ENCODE measurements at regions not wholly inside any gene's neighbourhood (a gene's known extent, or its start where the extent isn't known, plus 50 kb on each side); places are given as distances from the start of the nearest gene placed in this dataset.

DNA sequence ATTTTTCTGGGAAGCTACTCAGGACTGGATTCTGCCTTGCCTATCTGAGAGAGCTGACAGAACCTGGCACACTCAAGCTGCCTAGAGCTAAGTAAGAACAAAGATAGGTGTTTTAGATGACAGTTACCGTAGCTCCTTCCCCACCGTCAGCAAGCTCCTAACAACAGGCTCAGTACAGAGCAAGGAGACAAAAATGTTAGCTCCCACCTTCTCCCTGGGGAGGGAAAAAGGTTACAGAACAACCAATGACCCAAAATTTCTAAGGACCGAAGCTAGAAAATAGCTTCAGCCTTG, 1058.2 kb upstream of the PCDH20 start:
- TF ChIP-seq, protein P1, sequence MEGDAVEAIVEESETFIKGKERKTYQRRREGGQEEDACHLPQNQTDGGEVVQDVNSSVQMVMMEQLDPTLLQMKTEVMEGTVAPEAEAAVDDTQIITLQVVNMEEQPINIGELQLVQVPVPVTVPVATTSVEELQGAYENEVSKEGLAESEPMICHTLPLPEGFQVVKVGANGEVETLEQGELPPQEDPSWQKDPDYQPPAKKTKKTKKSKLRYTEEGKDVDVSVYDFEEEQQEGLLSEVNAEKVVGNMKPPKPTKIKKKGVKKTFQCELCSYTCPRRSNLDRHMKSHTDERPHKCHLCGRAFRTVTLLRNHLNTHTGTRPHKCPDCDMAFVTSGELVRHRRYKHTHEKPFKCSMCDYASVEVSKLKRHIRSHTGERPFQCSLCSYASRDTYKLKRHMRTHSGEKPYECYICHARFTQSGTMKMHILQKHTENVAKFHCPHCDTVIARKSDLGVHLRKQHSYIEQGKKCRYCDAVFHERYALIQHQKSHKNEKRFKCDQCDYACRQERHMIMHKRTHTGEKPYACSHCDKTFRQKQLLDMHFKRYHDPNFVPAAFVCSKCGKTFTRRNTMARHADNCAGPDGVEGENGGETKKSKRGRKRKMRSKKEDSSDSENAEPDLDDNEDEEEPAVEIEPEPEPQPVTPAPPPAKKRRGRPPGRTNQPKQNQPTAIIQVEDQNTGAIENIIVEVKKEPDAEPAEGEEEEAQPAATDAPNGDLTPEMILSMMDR (IDR thresholded peaks at IDR 0.05; ENCODE audit: low read depth, low read length, poor library complexity, severe bottlenecking) = no peak
- TF ChIP-seq EZH2phosphoT487 (IDR thresholded peaks at IDR 0.05; ENCODE audit: borderline replicate concordance, low read length) = no peak
